Testis (tissue), 2 donors: ENCODE measurements at regions not wholly inside any gene's neighbourhood (a gene's known extent, or its start where the extent isn't known, plus 50 kb on each side); places are given as distances from the start of the nearest gene placed in this dataset.

Experiments
- DNase-seq: peaks from one replicate; pipeline ENCODE4 v3.0.0-alpha.2; 2019
- H3K27ac ChIP-seq, 2 donors: fragments of 200-600 bp; sonication (generic); one replicate each; pipeline ENCODE4 v1.5.1; 2019
- H3K27me3 ChIP-seq: fragments of 200-600 bp; sonication (generic); one replicate; pipeline ENCODE4 v1.5.1; 2019
- H3K36me3 ChIP-seq: fragments of 200-600 bp; sonication (generic); one replicate; pipeline ENCODE4 v1.5.1; 2017; ENCODE audit warnings: low read depth; ENCODE audit errors: missing control alignments
- H3K4me1 ChIP-seq: fragments of 200-600 bp; sonication (generic); one replicate; pipeline ENCODE4 v1.5.1; 2019
- H3K4me3 ChIP-seq, 2 donors: fragments of 200-600 bp; sonication (generic); one replicate each; pipeline ENCODE4 v1.5.1; 2017 to 2019
- H3K9me3 ChIP-seq: fragments of 200-600 bp; sonication (generic); one replicate; pipeline ENCODE4 v1.5.1; 2017
- CTCF ChIP-seq, 3 experiments: fragments of 450-650 bp in 2 of 3; fragments of 200-600 bp in 1 of 3; sonication (generic) in 1 of 3; IDR thresholded peaks; one replicate each; pipeline ENCODE4 v1.5.1; 2016 to 2019; ENCODE audit warnings: antibody characterized with exemption in 3 of 3, mild to moderate bottlenecking in 2 of 3, moderate library complexity in 1 of 3
- POLR2A ChIP-seq: fragments of 450-650 bp; IDR thresholded peaks from one replicate; pipeline ENCODE4 v1.6.1; 2017; ENCODE audit warnings: antibody characterized with exemption, mild to moderate bottlenecking, moderate library complexity
- WGBS, 2 donors: methylation state at CpG; one replicate each; pipeline ENCODE4 v1.1.5; 2018; 5-methylcytosine and 5-hydroxymethylcytosine counted together
- intact Hi-C: fragments of 100-400 bp; cut with DNase I; formaldehyde crosslinking; loops from one replicate; pipeline ENCODE4 v1.15.1; 2023; ENCODE audit warnings: low total_unique reads

GRCh38 chr1:191452586-191452985 is 705.7 kb upstream of the RGS18 start:
- intact Hi-C loops, result no loop called here
- H3K27me3 ChIP-seq, result no peaks in the 10 kb centered on the region
- no peaks in the 10 kb centered on the region for H3K9me3 ChIP-seq
- no peaks in the 10 kb centered on the region for H3K4me1 ChIP-seq
- no peak for TF ChIP-seq POLR2A
- TF ChIP-seq CTCF (IDR thresholded peaks at IDR 0.05), result no peak
- no peak for DNase-seq
- no peaks in the 10 kb centered on the region for H3K36me3 ChIP-seq
- H3K27ac ChIP-seq, result no peak overlapping the region
- WGBS, 2 donors, result 58 to 60% methylated on average over 5 of the region's 5 CpGs
- H3K4me3 ChIP-seq, result no peak overlapping the region

GRCh38 chr1:191453487-191453886 is 704.8 kb upstream of the RGS18 start:
- no peaks in the 10 kb centered on the region for H3K9me3 ChIP-seq
- TF ChIP-seq POLR2A (no peak), CTCF (IDR thresholded peaks at IDR 0.05) (no peak)
- WGBS, 2 donors, result 55 to 86% methylated on average over 2 of the region's 2 CpGs

DNA sequence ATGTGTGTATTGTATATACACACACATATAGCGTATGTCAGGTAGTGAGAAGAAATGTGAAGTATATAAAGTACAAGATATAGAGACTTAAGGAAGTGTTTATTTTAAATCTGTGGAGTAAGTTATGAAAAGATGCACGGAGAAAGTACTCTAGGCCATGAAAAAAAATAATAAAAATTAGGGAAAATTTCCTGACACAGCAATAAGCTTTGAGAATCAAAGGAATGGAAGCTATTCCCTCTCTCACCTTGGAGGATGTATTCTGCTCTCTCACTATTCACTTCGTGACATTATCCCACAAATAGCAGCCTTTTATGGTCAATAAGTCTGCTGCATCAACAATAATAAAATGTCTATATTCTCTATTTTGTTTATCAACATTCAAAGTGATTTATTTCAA is 700.4 kb upstream of the RGS18 start:
- Histone ChIP-seq H3K27ac (no peak overlapping the region), H3K27me3 (no peaks in the 10 kb centered on the region), H3K9me3 (no peaks in the 10 kb centered on the region), H3K36me3 (no peaks in the 10 kb centered on the region), H3K4me1 (no peaks in the 10 kb centered on the region), H3K4me3 (no peak overlapping the region)
- no peak for DNase-seq
- 88 to 90% methylated on average over 3 of the region's 3 CpGs for WGBS, 2 donors
- intact Hi-C loops, result no loop called here
- TF ChIP-seq CTCF (IDR thresholded peaks at IDR 0.05) (no peak), POLR2A (no peak)

More at GRCh38 chr1:191453487-191453886, 704.8 kb upstream of the RGS18 start:
- H3K27ac ChIP-seq, result no peak overlapping the region
- no peak for DNase-seq
- H3K36me3 ChIP-seq, result no peaks in the 10 kb centered on the region
- no peak overlapping the region for H3K4me3 ChIP-seq
- intact Hi-C loops, result no loop called here
- no peaks in the 10 kb centered on the region for H3K4me1 ChIP-seq
- no peaks in the 10 kb centered on the region for H3K27me3 ChIP-seq

DNA sequence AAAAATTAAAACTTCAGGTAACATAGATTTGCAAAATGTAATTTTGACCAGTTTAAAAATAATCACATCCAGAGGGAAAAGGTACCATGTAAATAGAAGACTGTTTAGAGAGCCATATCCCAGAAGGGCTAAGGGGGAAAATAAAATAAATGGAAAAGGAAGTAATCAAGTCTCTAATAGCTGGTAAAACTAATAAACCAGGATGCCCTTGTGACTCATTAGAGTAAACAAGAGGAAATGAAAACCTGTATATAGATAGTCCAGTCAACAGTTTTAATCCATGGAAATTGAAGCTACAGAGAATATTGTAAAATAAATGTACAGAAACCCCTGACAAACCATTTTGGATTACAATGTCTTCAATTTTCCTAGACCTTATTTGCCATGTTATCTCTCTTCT is 698.0 kb upstream of the RGS18 start:
- intact Hi-C loops, result no loop called here
- Histone ChIP-seq H3K27ac (no peak overlapping the region), H3K27me3 (no peaks in the 10 kb centered on the region), H3K4me1 (no peaks in the 10 kb centered on the region), H3K36me3 (no peaks in the 10 kb centered on the region), H3K9me3 (no peaks in the 10 kb centered on the region), H3K4me3 (no peak overlapping the region)
- no peak for TF ChIP-seq POLR2A
- no peak for TF ChIP-seq CTCF (IDR thresholded peaks at IDR 0.05)
- DNase-seq, result no peak

DNA sequence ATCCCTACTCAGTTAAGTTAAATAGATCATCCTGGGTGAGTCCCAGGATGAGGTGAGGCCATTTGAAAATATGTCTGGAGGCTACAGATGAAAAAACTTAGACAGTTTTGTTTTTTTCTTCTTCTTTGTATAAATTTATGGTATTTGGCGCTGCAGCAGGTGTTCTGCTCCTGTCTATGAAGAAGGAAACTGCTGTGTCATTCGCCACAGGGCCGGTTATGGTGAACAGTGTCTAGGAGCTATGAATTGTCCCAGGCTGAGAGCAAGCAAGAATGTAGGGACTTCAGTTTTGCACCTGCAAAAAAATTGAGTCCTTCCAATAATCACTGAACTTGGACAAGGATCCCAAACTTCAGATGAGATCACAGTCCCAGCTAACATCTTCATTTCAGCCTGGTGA is 674.3 kb upstream of the RGS18 start:
- intact Hi-C loops, result no loop called here
- WGBS, 2 donors, result 93 to 95% methylated on average over 3 of the region's 3 CpGs
- Histone ChIP-seq H3K4me1 (no peaks in the 10 kb centered on the region), H3K27ac (no peak overlapping the region), H3K27me3 (no peaks in the 10 kb centered on the region), H3K9me3 (no peaks in the 10 kb centered on the region), H3K36me3 (no peaks in the 10 kb centered on the region), H3K4me3 (no peak overlapping the region)
- no peak for DNase-seq
- TF ChIP-seq CTCF (IDR thresholded peaks at IDR 0.05) (no peak), POLR2A (no peak)
